Omental fat pad (tissue), 3 donors: ENCODE measurements at regions not wholly inside any gene's neighbourhood (a gene's known extent, or its start where the extent isn't known, plus 50 kb on each side); places are given as distances from the start of the nearest gene placed in this dataset.
"Not testable (repeated sequence)": the region's sequence is repeated elsewhere in the genome, so short reads cannot be mapped to it uniquely, and the experiment has no call there.

Experiments
- ATAC-seq: fragments of 150-250 bp; one replicate; pipeline ENCODE4 v1.9.1; 2016; ENCODE audit warnings: mild to moderate bottlenecking, moderate library complexity; ENCODE audit not compliant: low FRiP score
- DNase-seq: peaks from one replicate; pipeline ENCODE4 v3.0.0-alpha.2; 2019; ENCODE audit warnings: low spot score
- TF ChIP-seq, protein P1 (sequence below), 3 donors: fragments of 450-650 bp; IDR thresholded peaks; one replicate each; pipeline ENCODE4 v1.5.1; 2016 to 2017; ENCODE audit warnings: antibody characterized with exemption in 3 of 3, mild to moderate bottlenecking in 3 of 3, moderate library complexity in 2 of 3

DNA sequence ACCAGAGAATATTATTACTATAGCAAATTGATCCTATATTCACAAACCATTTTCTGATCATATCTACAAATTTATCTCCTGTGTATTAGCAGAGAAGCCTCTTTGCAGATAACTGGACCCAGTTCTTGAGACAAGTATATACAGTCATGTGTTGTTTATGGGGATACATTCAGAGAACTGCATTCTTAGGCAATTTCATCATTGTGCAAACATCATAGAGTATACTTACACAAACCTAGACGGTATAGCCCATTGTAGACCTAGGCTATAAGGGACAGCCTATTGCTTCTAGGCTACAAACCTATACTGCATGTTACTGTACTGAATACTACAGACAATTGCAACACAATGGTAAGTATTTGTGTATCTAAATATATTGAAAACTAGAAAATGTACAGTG lies 152.5 kb upstream of the SPANXN4 start:
- DNase-seq = no peak

DNA sequence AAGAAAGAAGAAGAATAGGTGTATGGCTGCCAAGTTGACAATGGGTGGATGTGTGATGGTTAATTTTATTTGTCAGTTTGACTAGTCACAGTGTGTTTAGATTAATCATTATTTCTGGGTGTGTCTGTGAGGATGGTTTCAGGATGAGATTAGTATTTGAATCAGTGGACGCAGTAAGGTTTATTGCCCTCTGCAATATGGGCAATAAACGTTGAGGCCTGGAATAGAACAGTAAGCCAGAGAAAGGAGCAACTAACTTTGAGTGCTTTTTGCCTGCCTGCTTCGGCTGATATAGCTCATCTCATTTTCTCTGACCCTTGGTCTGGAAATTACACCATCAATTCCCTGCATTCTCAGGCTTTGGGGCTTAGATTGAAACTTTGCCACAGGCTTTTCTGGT lies 140.8 kb upstream of the SPANXN4 start:
- ATAC-seq (no peak), DNase-seq (no peak)
- TF ChIP-seq, protein P1, sequence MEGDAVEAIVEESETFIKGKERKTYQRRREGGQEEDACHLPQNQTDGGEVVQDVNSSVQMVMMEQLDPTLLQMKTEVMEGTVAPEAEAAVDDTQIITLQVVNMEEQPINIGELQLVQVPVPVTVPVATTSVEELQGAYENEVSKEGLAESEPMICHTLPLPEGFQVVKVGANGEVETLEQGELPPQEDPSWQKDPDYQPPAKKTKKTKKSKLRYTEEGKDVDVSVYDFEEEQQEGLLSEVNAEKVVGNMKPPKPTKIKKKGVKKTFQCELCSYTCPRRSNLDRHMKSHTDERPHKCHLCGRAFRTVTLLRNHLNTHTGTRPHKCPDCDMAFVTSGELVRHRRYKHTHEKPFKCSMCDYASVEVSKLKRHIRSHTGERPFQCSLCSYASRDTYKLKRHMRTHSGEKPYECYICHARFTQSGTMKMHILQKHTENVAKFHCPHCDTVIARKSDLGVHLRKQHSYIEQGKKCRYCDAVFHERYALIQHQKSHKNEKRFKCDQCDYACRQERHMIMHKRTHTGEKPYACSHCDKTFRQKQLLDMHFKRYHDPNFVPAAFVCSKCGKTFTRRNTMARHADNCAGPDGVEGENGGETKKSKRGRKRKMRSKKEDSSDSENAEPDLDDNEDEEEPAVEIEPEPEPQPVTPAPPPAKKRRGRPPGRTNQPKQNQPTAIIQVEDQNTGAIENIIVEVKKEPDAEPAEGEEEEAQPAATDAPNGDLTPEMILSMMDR (IDR thresholded peaks at IDR 0.05) = no peak

More for the DNA sequence above, 152.5 kb upstream of the SPANXN4 start:
- TF ChIP-seq, protein P1 (IDR thresholded peaks at IDR 0.05) = no peak
- no peak for ATAC-seq

DNA sequence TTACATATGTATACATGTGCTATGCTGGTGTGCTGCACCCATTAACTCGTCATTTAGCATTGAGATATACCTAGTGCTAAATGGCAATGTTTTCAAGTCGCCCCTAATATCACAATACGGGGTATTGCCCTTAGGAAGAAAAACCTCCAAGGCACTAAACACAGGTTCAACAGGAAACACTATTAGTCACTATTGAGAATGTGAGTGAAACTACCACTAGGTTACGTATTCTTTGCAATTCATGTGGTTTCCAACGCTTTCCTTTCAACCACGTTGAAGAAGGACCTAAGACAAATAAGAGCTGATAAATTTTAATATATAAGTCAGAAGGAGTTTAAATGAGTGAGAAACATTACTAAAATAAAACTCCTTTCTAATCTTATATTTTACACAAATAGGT lies 134.7 kb upstream of the SPANXN4 start:
- TF ChIP-seq, protein P1 (IDR thresholded peaks at IDR 0.05) = no peak
- no peak for ATAC-seq

DNA sequence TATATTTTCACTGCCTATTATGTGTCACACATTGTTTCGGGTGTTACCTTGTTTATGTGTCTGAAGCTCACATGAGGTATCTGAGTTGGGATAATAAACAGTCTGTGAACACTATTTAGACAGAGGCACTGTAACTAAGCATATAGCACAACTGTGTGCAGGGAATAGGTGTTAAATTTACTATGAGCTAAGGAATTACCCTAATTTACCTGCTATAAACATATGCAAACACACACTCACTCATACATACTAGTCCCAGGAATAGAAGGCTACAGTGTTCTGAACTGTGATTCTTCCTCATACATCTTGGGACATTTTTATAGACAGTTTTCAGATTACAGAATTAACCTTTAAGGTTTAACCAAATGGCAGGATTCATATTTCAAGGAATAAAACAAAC lies 127.6 kb upstream of the SPANXN4 start:
- no peak for ATAC-seq
- DNase-seq = no peak
- TF ChIP-seq, protein P1 (IDR thresholded peaks at IDR 0.05) = no peak

More for the DNA sequence above, 134.7 kb upstream of the SPANXN4 start:
- no peak for DNase-seq

DNA sequence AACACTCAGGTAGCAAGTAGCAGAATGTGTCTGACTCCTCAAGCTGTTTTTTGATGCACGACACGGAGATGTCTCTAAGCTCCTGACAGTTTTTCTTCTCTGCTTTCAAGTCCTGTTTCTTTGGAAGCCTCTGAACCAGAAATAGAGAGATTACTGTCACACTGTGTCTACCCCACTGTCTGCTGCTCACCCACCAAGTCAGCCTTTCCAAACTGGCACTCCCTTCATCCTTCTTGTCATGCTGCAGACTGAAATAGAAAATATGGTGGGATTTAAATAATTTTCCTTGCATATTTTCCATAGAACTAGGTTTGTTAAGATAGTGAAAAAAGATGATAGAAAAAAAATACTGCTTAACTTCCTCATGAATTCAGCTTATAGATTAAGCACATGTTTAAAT lies 102.5 kb upstream of the SPANXN4 start:
- ATAC-seq (no peak), DNase-seq (no peak)
- TF ChIP-seq, protein P1 (IDR thresholded peaks at IDR 0.05) = no peak

DNA sequence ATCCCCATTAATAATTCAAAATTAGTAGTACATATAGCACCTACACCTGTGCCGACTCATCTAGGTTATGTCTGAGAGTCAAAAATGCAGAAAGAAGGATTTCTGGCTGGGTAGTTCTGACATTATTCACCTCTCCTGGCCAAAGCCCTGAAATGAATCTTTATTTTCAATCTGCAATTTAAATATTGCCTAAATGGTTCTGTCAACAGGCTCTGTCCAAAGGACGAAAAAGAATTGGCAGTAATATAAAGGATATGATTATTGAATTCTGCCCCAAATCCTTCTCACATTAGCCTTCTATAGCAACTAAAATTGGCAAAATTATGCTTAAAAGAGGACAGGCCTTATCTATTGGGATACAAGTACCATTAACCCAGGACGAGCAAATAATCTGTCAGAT lies 86.9 kb upstream of the SPANXN4 start:
- DNase-seq (no peak), ATAC-seq (no peak)
- TF ChIP-seq, protein P1 (IDR thresholded peaks at IDR 0.05) = no peak

DNA sequence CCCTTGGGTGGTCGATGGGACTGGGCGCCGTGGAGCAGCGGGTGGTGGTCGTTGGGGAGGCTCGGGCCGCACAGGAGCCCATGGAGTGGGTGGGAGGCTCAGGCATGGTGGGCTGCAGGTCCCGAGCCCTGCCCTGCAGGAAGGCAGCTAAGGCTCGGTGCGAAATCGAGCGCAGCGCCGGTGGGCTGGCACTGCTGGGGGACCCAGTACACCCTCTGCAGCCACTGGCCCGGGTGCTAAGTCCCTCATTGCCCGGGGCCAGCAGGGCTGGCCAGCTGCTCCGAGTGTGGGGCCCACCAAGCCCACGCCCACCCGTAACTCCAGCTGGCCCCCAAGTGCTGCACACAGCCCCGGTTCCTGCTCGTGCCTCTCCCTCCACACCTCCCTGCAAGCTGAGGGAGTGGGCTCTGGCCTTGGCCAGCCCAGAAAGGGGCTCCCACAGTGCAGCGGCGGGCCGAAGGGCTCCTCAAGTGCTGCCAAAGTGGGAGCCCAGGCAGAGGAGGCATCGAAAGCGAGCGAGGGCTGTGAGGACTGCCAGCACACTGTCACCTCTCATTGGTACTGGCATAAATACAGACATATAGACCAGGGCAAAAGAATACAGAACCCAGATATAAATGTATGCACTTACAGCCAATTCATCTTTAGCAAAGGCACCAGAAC lies 53.5 kb upstream of the SPANXN4 start:
- ATAC-seq, DNase-seq: not testable (repeated sequence)
